ENCODE measurements at regions not wholly inside any gene's neighbourhood (a gene's known extent, or its start where the extent isn't known, plus 50 kb on each side); places are given as distances from the start of the nearest gene placed in this dataset.

DNA sequence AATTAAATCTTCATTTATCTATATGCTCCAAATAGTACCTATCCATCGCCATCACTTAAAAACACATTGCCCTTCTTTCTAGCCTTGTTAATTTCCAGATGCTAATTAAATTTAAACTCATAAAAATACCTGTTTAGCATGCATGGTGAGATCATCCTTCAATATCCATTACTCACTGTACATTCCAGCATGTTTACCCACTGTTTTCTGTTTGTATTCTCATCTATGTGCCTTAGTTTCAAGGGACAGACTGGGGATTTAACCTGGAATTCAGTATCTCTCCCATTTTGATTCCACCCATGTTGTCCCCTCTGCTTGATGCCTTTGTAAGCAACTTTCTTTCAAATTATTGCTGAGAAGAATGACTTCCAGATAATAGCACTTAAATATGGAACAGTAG is 208.0 kb downstream of the SPTSSA start:
- TF ChIP-seq CTCF (IDR thresholded peaks at IDR 0.05) (no peak), POLR2A (IDR thresholded peaks at IDR 0.05) (no peak)

All from heart left ventricle (tissue), 13 donors.